IPS DF 6.9 (cell line): ENCODE measurements at regions not wholly inside any gene's neighbourhood (a gene's known extent, or its start where the extent isn't known, plus 50 kb on each side); places are given as distances from the start of the nearest gene placed in this dataset.

ENCODE experiments used
- DNase-seq: peaks from one replicate; pipeline ENCODE4 v3.0.0-alpha.2; 2013; ENCODE audit warnings: low read depth, low spot score
- H3K27ac ChIP-seq: one replicate; pipeline ENCODE4 v1.5.1; 2013; ENCODE audit warnings: low read length, control low read depth
- H3K27me3 ChIP-seq: 2 replicates; pipeline ENCODE4 v1.6.1; 2013; ENCODE audit warnings: mild to moderate bottlenecking, low read length; ENCODE audit not compliant: control insufficient read depth, insufficient read depth
- H3K36me3 ChIP-seq: 2 replicates; pipeline ENCODE4 v1.6.1; 2013; ENCODE audit warnings: low read length; ENCODE audit not compliant: control insufficient read depth, insufficient read depth
- H3K4me1 ChIP-seq: 2 replicates; pipeline ENCODE4 v1.6.1; 2013; ENCODE audit warnings: low read length; ENCODE audit not compliant: control insufficient read depth, insufficient read depth
- H3K4me3 ChIP-seq: 2 replicates; pipeline ENCODE4 v1.5.1; 2013; ENCODE audit warnings: mild to moderate bottlenecking, low read length
- H3K9me3 ChIP-seq: 2 replicates; pipeline ENCODE4 v1.6.1; 2013; ENCODE audit warnings: low read length, inconsistent platforms; ENCODE audit not compliant: control insufficient read depth, insufficient read depth
- WGBS: extraction: QIAGEN DNeasy Blood & Tissue Kit; methylation state at CpG from one replicate; pipeline ENCODE4 v1.1.7; 2013; ENCODE audit warnings: mixed read lengths, missing lambda C conversion rate; ENCODE audit not compliant: insufficient read length, insufficient coverage; 5-methylcytosine and 5-hydroxymethylcytosine counted together

GRCh38 chr3:19775765-19776164, 158.3 kb downstream of the EFHB start:
- no peak overlapping the region for H3K4me3 ChIP-seq
- no peak for DNase-seq
- H3K36me3 ChIP-seq, result no peaks in the 10 kb centered on the region
- no CpG with 5 or more reads among the region's 3 CpGs for WGBS
- H3K27ac ChIP-seq, result no peak overlapping the region
- H3K4me1 ChIP-seq, result peaks cover 2% of the 10 kb centered on the region; the same call in 1 of the 2 replicates
- H3K9me3 ChIP-seq, result no peaks in the 10 kb centered on the region
- no peaks in the 10 kb centered on the region for H3K27me3 ChIP-seq

GRCh38 chr3:19769694-19770093, 164.3 kb downstream of the EFHB start:
- WGBS, result no CpG with 5 or more reads among the region's 4 CpGs
- Histone ChIP-seq H3K4me1 (no peaks in the 10 kb centered on the region), H3K4me3 (no peak overlapping the region), H3K9me3 (no peaks in the 10 kb centered on the region), H3K27ac (no peak overlapping the region), H3K36me3 (no peaks in the 10 kb centered on the region), H3K27me3 (no peaks in the 10 kb centered on the region)
- no peak for DNase-seq

GRCh38 chr3:19765954-19766353, 168.1 kb downstream of the EFHB start:
- H3K4me3 ChIP-seq, result no peak overlapping the region
- DNase-seq, result no peak
- WGBS, result no CpG with 5 or more reads among the region's 3 CpGs
- H3K27me3 ChIP-seq, result no peaks in the 10 kb centered on the region
- H3K36me3 ChIP-seq, result no peaks in the 10 kb centered on the region
- no peak overlapping the region for H3K27ac ChIP-seq
- H3K9me3 ChIP-seq, result no peaks in the 10 kb centered on the region
- H3K4me1 ChIP-seq, result no peaks in the 10 kb centered on the region

GRCh38 chr3:19757773-19758172, 176.2 kb downstream of the EFHB start:
- no peaks in the 10 kb centered on the region for H3K9me3 ChIP-seq
- no peak for DNase-seq

GRCh38 chr3:19749448-19750017, 184.5 kb downstream of the EFHB start:
- H3K27ac ChIP-seq, result no peak overlapping the region
- H3K27me3 ChIP-seq, result no peaks in the 10 kb centered on the region
- H3K4me1 ChIP-seq, result no peaks in the 10 kb centered on the region
- no peak for DNase-seq
- WGBS, result no CpG with 5 or more reads among the region's 22 CpGs
- no peaks in the 10 kb centered on the region for H3K9me3 ChIP-seq
- no peak overlapping the region for H3K4me3 ChIP-seq
- H3K36me3 ChIP-seq, result no peaks in the 10 kb centered on the region

More at GRCh38 chr3:19757773-19758172, 176.2 kb downstream of the EFHB start:
- no peak overlapping the region for H3K27ac ChIP-seq
- H3K4me1 ChIP-seq, result no peaks in the 10 kb centered on the region
- no peak overlapping the region for H3K4me3 ChIP-seq
- no peaks in the 10 kb centered on the region for H3K27me3 ChIP-seq
- no peaks in the 10 kb centered on the region for H3K36me3 ChIP-seq

GRCh38 chr3:19748782-19749447, 185.1 kb downstream of the EFHB start:
- no peak overlapping the region for H3K27ac ChIP-seq
- no peak for DNase-seq
- no peaks in the 10 kb centered on the region for H3K27me3 ChIP-seq
- no peak overlapping the region for H3K4me3 ChIP-seq
- peaks cover 2% of the 10 kb centered on the region; the same call in 1 of the 2 replicates for H3K4me1 ChIP-seq
- no peaks in the 10 kb centered on the region for H3K36me3 ChIP-seq
- WGBS, result no CpG with 5 or more reads among the region's 17 CpGs
- no peaks in the 10 kb centered on the region for H3K9me3 ChIP-seq

- H3K27me3 ChIP-seq, result no peaks in the 10 kb centered on the region
- DNase-seq, result no peak
- WGBS, result no CpG with 5 or more reads among the region's 3 CpGs
These were observed 190.0 kb downstream of the EFHB start for GRCh38 chr3:19744047-19744446.

GRCh38 chr3:19742935-19743334, 191.1 kb downstream of the EFHB start:
- Histone ChIP-seq H3K4me3 (no peak overlapping the region), H3K9me3 (no peaks in the 10 kb centered on the region), H3K27ac (no peak overlapping the region), H3K27me3 (no peaks in the 10 kb centered on the region), H3K4me1 (peaks cover 2% of the 10 kb centered on the region; the same call in 1 of the 2 replicates), H3K36me3 (no peaks in the 10 kb centered on the region)
- no peak for DNase-seq

More at GRCh38 chr3:19744047-19744446, 190.0 kb downstream of the EFHB start:
- no peaks in the 10 kb centered on the region for H3K9me3 ChIP-seq
- peaks cover 2% of the 10 kb centered on the region; the same call in 1 of the 2 replicates for H3K4me1 ChIP-seq
- no peak overlapping the region for H3K27ac ChIP-seq
- no peak overlapping the region for H3K4me3 ChIP-seq
- H3K36me3 ChIP-seq, result no peaks in the 10 kb centered on the region

- no CpG with 5 or more reads among the region's 3 CpGs for WGBS
- H3K9me3 ChIP-seq, result no peaks in the 10 kb centered on the region
- no peak overlapping the region for H3K4me3 ChIP-seq
- H3K27me3 ChIP-seq, result no peaks in the 10 kb centered on the region
- no peak for DNase-seq
- H3K4me1 ChIP-seq, result peaks cover 2% of the 10 kb centered on the region; the same call in 1 of the 2 replicates
- H3K36me3 ChIP-seq, result no peaks in the 10 kb centered on the region
- H3K27ac ChIP-seq, result no peak overlapping the region
These were observed 194.5 kb downstream of the EFHB start for GRCh38 chr3:19739504-19739903.

- Histone ChIP-seq H3K27ac (no peak overlapping the region), H3K4me1 (no peaks in the 10 kb centered on the region), H3K36me3 (no peaks in the 10 kb centered on the region), H3K9me3 (no peaks in the 10 kb centered on the region), H3K4me3 (no peak overlapping the region), H3K27me3 (no peaks in the 10 kb centered on the region)
- DNase-seq, result no peak
- WGBS, result no CpG with 5 or more reads among the region's 1 CpG
These were observed 195.2 kb downstream of the EFHB start for GRCh38 chr3:19738846-19739245.

GRCh38 chr3:19735111-19735510, 198.9 kb downstream of the EFHB start:
- no peaks in the 10 kb centered on the region for H3K9me3 ChIP-seq
- DNase-seq, result no peak
- H3K36me3 ChIP-seq, result no peaks in the 10 kb centered on the region
- no peak overlapping the region for H3K4me3 ChIP-seq
- no peaks in the 10 kb centered on the region for H3K4me1 ChIP-seq
- H3K27ac ChIP-seq, result no peak overlapping the region
- no peaks in the 10 kb centered on the region for H3K27me3 ChIP-seq
- 100% methylated on average over 1 of the region's 3 CpGs for WGBS
